ENCODE measurements at regions not wholly inside any gene's neighbourhood (a gene's known extent, or its start where the extent isn't known, plus 50 kb on each side); places are given as distances from the start of the nearest gene placed in this dataset.

DNA sequence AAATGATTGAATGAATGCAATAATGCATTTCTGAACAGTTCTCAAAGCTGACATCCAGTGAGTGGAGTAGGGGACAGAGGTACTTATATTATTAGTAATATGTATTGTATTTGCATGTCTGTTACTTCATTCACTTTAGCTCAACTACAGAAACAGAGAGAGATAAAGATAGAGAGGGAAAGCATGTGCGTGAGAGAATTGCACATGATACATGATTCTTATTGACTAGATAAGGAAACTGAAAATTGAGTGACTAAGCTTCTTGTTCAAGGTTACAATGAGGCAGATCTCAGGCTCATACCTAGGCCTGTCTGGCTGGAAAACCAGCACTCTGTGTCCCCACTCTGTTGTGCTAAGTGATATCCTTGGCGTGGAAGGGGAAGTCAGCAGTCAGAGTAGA, 337.7 kb upstream of the KLF4 start:
- TF ChIP-seq, protein P1, sequence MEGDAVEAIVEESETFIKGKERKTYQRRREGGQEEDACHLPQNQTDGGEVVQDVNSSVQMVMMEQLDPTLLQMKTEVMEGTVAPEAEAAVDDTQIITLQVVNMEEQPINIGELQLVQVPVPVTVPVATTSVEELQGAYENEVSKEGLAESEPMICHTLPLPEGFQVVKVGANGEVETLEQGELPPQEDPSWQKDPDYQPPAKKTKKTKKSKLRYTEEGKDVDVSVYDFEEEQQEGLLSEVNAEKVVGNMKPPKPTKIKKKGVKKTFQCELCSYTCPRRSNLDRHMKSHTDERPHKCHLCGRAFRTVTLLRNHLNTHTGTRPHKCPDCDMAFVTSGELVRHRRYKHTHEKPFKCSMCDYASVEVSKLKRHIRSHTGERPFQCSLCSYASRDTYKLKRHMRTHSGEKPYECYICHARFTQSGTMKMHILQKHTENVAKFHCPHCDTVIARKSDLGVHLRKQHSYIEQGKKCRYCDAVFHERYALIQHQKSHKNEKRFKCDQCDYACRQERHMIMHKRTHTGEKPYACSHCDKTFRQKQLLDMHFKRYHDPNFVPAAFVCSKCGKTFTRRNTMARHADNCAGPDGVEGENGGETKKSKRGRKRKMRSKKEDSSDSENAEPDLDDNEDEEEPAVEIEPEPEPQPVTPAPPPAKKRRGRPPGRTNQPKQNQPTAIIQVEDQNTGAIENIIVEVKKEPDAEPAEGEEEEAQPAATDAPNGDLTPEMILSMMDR (IDR thresholded peaks at IDR 0.05; ENCODE audit: poor library complexity), result no peak
- no peak for TF ChIP-seq EZH2phosphoT487 (IDR thresholded peaks at IDR 0.05; ENCODE audit: low read depth, severe bottlenecking, unreplicated experiment)
